ENCODE measurements at regions not wholly inside any gene's neighbourhood (a gene's known extent, or its start where the extent isn't known, plus 50 kb on each side); places are given as distances from the start of the nearest gene placed in this dataset.

GRCh38 chr11:131165036-131165435 is 205.4 kb upstream of the NTM start:
- CTCF ChIA-PET: no interaction called here
- H3K27me3 ChIP-seq (replicated peaks; ENCODE audit: control insufficient read depth, insufficient read depth, low read length): 0 out of 2 replicates have a peak, but pooled peaks cover 2% of the 10 kb centered on the region
- Mint-ChIP-seq H3K9me3 (ENCODE audit: unreplicated experiment) (no peaks in the 10 kb centered on the region), H3K27me3 (ENCODE audit: insufficient read depth, unreplicated experiment) (peaks cover 17% of the 10 kb centered on the region), H3K36me3 (ENCODE audit: insufficient read depth, unreplicated experiment) (no peaks in the 10 kb centered on the region), H3K4me3 (ENCODE audit: unreplicated experiment) (no peak overlapping the region), H3K4me1 (ENCODE audit: low read depth, unreplicated experiment) (no peaks in the 10 kb centered on the region), H3K27ac (ENCODE audit: unreplicated experiment) (no peak overlapping the region)
- no peaks in the 10 kb centered on the region for H3K9me3 ChIP-seq
- intact Hi-C loops (cut with micrococcal nuclease; ENCODE audit: unreplicated experiment): no loop called here
- POLR2A ChIA-PET: no interaction called here
- no peak for DNase-seq
- BruUV-seq (replicated peaks): no TSS peak
- TF ChIP-seq, protein P1, sequence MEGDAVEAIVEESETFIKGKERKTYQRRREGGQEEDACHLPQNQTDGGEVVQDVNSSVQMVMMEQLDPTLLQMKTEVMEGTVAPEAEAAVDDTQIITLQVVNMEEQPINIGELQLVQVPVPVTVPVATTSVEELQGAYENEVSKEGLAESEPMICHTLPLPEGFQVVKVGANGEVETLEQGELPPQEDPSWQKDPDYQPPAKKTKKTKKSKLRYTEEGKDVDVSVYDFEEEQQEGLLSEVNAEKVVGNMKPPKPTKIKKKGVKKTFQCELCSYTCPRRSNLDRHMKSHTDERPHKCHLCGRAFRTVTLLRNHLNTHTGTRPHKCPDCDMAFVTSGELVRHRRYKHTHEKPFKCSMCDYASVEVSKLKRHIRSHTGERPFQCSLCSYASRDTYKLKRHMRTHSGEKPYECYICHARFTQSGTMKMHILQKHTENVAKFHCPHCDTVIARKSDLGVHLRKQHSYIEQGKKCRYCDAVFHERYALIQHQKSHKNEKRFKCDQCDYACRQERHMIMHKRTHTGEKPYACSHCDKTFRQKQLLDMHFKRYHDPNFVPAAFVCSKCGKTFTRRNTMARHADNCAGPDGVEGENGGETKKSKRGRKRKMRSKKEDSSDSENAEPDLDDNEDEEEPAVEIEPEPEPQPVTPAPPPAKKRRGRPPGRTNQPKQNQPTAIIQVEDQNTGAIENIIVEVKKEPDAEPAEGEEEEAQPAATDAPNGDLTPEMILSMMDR (IDR thresholded peaks at IDR 0.05; ENCODE audit: insufficient read depth in 1 of 2, low read depth in 1 of 2, low read length in 1 of 2, severe bottlenecking in 1 of 2, unreplicated experiment in 1 of 2): no peak
- H3K36me3 ChIP-seq (ENCODE audit: control insufficient read depth, insufficient read depth, low read length): no peaks in the 10 kb centered on the region
- no peaks in the 10 kb centered on the region for H3K4me1 ChIP-seq
- H3K4me3 ChIP-seq (ENCODE audit: low read depth, low read length): no peak overlapping the region

DNA sequence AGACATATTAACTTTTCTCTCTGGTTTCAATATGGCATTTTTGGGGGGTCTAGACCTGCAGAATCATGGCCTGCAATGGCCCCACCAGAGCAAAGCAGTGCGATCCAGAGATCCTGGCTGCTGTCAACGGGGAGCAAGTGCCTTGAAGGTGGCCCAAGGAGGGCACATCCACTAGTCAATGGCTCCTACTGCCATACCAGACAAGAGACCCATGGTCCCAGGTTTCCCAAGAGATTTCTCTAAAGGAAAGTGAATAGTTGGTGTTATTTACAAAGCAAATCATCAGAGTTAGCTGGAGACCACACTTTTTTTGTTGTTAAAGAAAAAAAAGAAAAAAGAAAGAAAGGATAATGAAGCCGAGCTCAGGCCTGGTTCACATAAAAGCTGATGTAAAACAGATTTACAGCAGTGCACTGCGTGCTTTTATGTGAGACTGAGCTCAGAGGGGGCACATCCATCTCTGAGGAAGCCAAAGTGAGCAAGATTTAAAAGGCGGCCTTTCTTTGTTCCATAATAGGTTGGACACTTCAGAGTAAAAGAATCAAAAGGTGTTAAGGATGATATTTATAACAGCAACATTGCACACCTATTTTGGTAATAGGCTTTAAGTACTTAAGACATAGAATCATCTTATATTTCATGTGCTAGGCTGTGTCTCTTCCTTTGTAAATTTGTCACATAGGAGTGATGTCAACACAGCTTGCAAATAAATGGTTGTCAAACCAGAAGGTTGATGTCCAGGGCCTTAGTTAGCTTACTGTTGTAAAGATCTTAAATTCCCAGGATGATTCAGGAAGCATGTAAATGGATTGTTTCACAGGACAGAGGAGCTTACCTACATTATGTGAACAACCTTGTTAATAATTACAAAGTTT is 201.3 kb upstream of the NTM start:
- Mint-ChIP-seq H3K4me3 (ENCODE audit: unreplicated experiment) (no peak overlapping the region), H3K27ac (ENCODE audit: unreplicated experiment) (no peak overlapping the region), H3K36me3 (ENCODE audit: insufficient read depth, unreplicated experiment) (no peaks in the 10 kb centered on the region), H3K9me3 (ENCODE audit: unreplicated experiment) (no peaks in the 10 kb centered on the region), H3K4me1 (ENCODE audit: low read depth, unreplicated experiment) (no peaks in the 10 kb centered on the region), H3K27me3 (ENCODE audit: insufficient read depth, unreplicated experiment) (peaks cover 18% of the 10 kb centered on the region)
- H3K4me1 ChIP-seq: no peaks in the 10 kb centered on the region
- no peaks in the 10 kb centered on the region for H3K9me3 ChIP-seq
- intact Hi-C loops (cut with micrococcal nuclease; ENCODE audit: unreplicated experiment): no loop called here
- H3K36me3 ChIP-seq (ENCODE audit: control insufficient read depth, insufficient read depth, low read length): no peaks in the 10 kb centered on the region
- BruUV-seq (replicated peaks): no TSS peak
- ChIA-PET CTCF (no interaction called here), POLR2A (no interaction called here)
- DNase-seq: no peak
- H3K27me3 ChIP-seq (replicated peaks; ENCODE audit: control insufficient read depth, insufficient read depth, low read length): no peaks in the 10 kb centered on the region
- H3K4me3 ChIP-seq (ENCODE audit: low read depth, low read length): no peak overlapping the region
- TF ChIP-seq, protein P1 (IDR thresholded peaks at IDR 0.05; ENCODE audit: insufficient read depth in 1 of 2, low read depth in 1 of 2, low read length in 1 of 2, severe bottlenecking in 1 of 2, unreplicated experiment in 1 of 2): no peak

DNA sequence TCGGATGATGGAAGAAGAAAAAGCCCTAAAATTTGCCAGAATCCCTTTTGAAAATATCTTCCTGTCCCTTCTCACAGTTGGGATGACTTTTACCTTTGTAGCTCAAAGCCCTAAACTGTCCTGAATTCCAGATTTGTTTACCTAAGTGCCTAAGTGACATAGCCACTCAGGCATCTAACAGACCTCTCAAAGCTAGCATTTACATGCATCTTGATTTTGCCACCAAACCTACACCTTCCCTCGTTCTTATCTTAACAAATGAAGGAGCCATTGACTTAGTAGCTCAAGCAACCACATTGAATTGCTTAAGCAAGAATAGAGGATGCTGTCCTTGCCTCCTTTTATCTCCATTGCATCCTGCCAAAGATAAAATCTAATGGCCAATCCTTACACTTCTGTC is 198.4 kb upstream of the NTM start:
- DNase-seq: no peak
- no peaks in the 10 kb centered on the region for H3K27me3 ChIP-seq (replicated peaks; ENCODE audit: control insufficient read depth, insufficient read depth, low read length)
- H3K4me1 Mint-ChIP-seq (ENCODE audit: low read depth, unreplicated experiment): no peaks in the 10 kb centered on the region
- CTCF ChIA-PET: interaction anchor here (1.1 kb wide), 1 partner anchor 108 kb away, joined by 3 read pairs; no protein-coding TSS in a partner anchor
- POLR2A ChIA-PET: no interaction called here
- intact Hi-C loops (cut with micrococcal nuclease; ENCODE audit: unreplicated experiment): no loop called here
- H3K9me3 Mint-ChIP-seq (ENCODE audit: unreplicated experiment): no peaks in the 10 kb centered on the region
- H3K36me3 Mint-ChIP-seq (ENCODE audit: insufficient read depth, unreplicated experiment): no peaks in the 10 kb centered on the region
- no peak overlapping the region for H3K27ac Mint-ChIP-seq (ENCODE audit: unreplicated experiment)
- no peak overlapping the region for H3K4me3 ChIP-seq (ENCODE audit: low read depth, low read length)
- H3K27me3 Mint-ChIP-seq (ENCODE audit: insufficient read depth, unreplicated experiment): peaks cover 22% of the 10 kb centered on the region
- H3K4me1 ChIP-seq: no peaks in the 10 kb centered on the region
- H3K9me3 ChIP-seq: no peaks in the 10 kb centered on the region; the same call in 1 of the 2 replicates
- TF ChIP-seq, protein P1 (IDR thresholded peaks at IDR 0.05; ENCODE audit: insufficient read depth in 1 of 2, low read depth in 1 of 2, low read length in 1 of 2, severe bottlenecking in 1 of 2, unreplicated experiment in 1 of 2): no peak
- no TSS peak for BruUV-seq (replicated peaks)
- H3K4me3 Mint-ChIP-seq (ENCODE audit: unreplicated experiment): no peak overlapping the region
- no peaks in the 10 kb centered on the region for H3K36me3 ChIP-seq (ENCODE audit: control insufficient read depth, insufficient read depth, low read length)
